ENCODE measurements at regions not wholly inside any gene's neighbourhood (a gene's known extent, or its start where the extent isn't known, plus 50 kb on each side); places are given as distances from the start of the nearest gene placed in this dataset.

GRCh38 chr10:61612009-61612408, 50.7 kb upstream of the CABCOCO1 start:
- BruUV-seq (replicated peaks), result no TSS peak
- in situ Hi-C loops (cut with MboI; ENCODE audit: low sequenced_read_pairs), result no loop called here
- Histone ChIP-seq H3K4me1 (ENCODE audit: control insufficient read depth, insufficient read depth, low read length) (peaks cover 5% of the 10 kb centered on the region), H3K9me3 (ENCODE audit: control insufficient read depth, insufficient read depth, low read length) (no peaks in the 10 kb centered on the region), H3K9me1 (ENCODE audit: insufficient read depth, low read length) (no peaks in the 10 kb centered on the region), H4K91ac (ENCODE audit: insufficient read depth, low read depth, low read length) (no peak overlapping the region), H2AFZ (replicated peaks; ENCODE audit: low read length, poor library complexity) (no peak overlapping the region), H2BK20ac (ENCODE audit: low read depth, low read length) (0 out of 2 replicates have a peak overlapping the region, but pooled peaks have one; percentile 33), H2BK5ac (ENCODE audit: low read depth, low read length, poor library complexity, severe bottlenecking) (no peak overlapping the region), H2AK9ac (replicated peaks; ENCODE audit: low read depth, low read length, poor library complexity) (no peak overlapping the region), H4K5ac (ENCODE audit: low read depth, low read length) (no peak overlapping the region), H3K23ac (ENCODE audit: low read depth, low read length) (no peak overlapping the region), H2AK5ac (ENCODE audit: low read depth, low read length) (no peak overlapping the region), H3K27ac (ENCODE audit: insufficient read depth, low read length) (no peak overlapping the region), H2BK120ac (ENCODE audit: low read depth, low read length) (no peak overlapping the region), H3K9ac (ENCODE audit: low read depth, low read length) (no peak overlapping the region), H4K8ac (ENCODE audit: low read depth in 2 of 2, low read length in 2 of 2) (no peak overlapping the region), H3K56ac (ENCODE audit: extremely low read depth, insufficient read depth, low read length) (no peak overlapping the region), H4K20me1 (ENCODE audit: insufficient read depth, low read length) (no peaks in the 10 kb centered on the region), H3K4me3 (ENCODE audit: insufficient read depth, low read depth, low read length) (no peak overlapping the region), H3K27me3 (ENCODE audit: control insufficient read depth, insufficient read depth, low read length) (no peaks in the 10 kb centered on the region), H3K79me1 (ENCODE audit: low read depth in 1 of 2, low read length in 2 of 2) (no peaks in the 10 kb centered on the region), H3K36me3 (ENCODE audit: control insufficient read depth, insufficient read depth, low read length) (no peaks in the 10 kb centered on the region), H2BK15ac (ENCODE audit: low read depth, low read length) (no peak overlapping the region), H3K14ac (replicated peaks; ENCODE audit: low read depth, low read length) (no peak overlapping the region), H3K18ac (ENCODE audit: low read depth, low read length) (no peak overlapping the region), H3K4ac (ENCODE audit: low read depth, low read length) (no peak overlapping the region), H3K4me2 (ENCODE audit: low read depth, low read length) (no peak overlapping the region)
- ATAC-seq (ENCODE audit: low read depth) (no peak), DNase-seq (no peak)
- dilution Hi-C loops (cut with HindIII; ENCODE audit: low sequenced_read_pairs, unreplicated experiment), result no loop called here
- no CpG with 5 or more reads among the region's 2 CpGs for WGBS, 2 experiments (ENCODE audit: extremely low coverage in 2 of 2, insufficient read length in 1 of 2)
- no peak for TF ChIP-seq CEBPB (IDR thresholded peaks at IDR 0.05; ENCODE audit: low read depth, low read length)
- TF ChIP-seq BHLHE40 (IDR thresholded peaks at IDR 0.05; ENCODE audit: low read depth, low read length), result no peak
- no peak for TF ChIP-seq SMC3 (IDR thresholded peaks at IDR 0.05; ENCODE audit: low read depth, low read length)
- no peak for TF ChIP-seq FOS (IDR thresholded peaks at IDR 0.05; ENCODE audit: low read depth, low read length)
- no peak for TF ChIP-seq CHD1 (IDR thresholded peaks at IDR 0.05; ENCODE audit: low read depth, low read length)
- no peak for TF ChIP-seq NFE2L2 (IDR thresholded peaks at IDR 0.05; ENCODE audit: low read depth, low read length)
- TF ChIP-seq RCOR1 (IDR thresholded peaks at IDR 0.05; ENCODE audit: insufficient replicate concordance, low read length), result no peak
- TF ChIP-seq RFX5 (IDR thresholded peaks at IDR 0.05; ENCODE audit: low read depth, low read length), result no peak
- TF ChIP-seq MAFK (IDR thresholded peaks at IDR 0.05; ENCODE audit: low read depth, low read length), result no peak
- no peak for TF ChIP-seq USF2 (IDR thresholded peaks at IDR 0.05; ENCODE audit: low read depth, low read length)
- ChIA-PET CTCF (no interaction called here), POLR2A (ENCODE audit: unreplicated experiment) (no interaction called here)
- intact Hi-C loops (cut with micrococcal nuclease), result no loop called here
